ENCODE measurements at regions not wholly inside any gene's neighbourhood (a gene's known extent, or its start where the extent isn't known, plus 50 kb on each side); places are given as distances from the start of the nearest gene placed in this dataset.

GRCh38 chr6:159343709-159344108, 174.5 kb downstream of the FNDC1 start:
- TF ChIP-seq CTCF (IDR thresholded peaks at IDR 0.05 in 2 of 3, conservative IDR thresholded peaks at IDR 0.05 in 1 of 3; ENCODE audit: insufficient read depth in 2 of 3, low read depth in 1 of 3, low read length in 3 of 3): no peak
- TF ChIP-seq HBP1 (CRISPR knock-in tag; IDR thresholded peaks at IDR 0.05): no peak
- no peak for TF ChIP-seq FOXK2 (conservative IDR thresholded peaks at IDR 0.05 in 1 of 2, IDR thresholded peaks at IDR 0.05 in 1 of 2; ENCODE audit: low read depth in 2 of 2)
- TF ChIP-seq ZC3H4 (CRISPR knock-in tag; IDR thresholded peaks at IDR 0.05; ENCODE audit: borderline replicate concordance): no peak

Measured in K562 (cell line).